Hepatocyte (in vitro differentiated cells): ENCODE measurements at regions not wholly inside any gene's neighbourhood (a gene's known extent, or its start where the extent isn't known, plus 50 kb on each side); places are given as distances from the start of the nearest gene placed in this dataset.

Experiments used
- DNase-seq: peaks from one replicate; pipeline ENCODE4 v3.0.0-alpha.2; 2016; ENCODE audit warnings: low spot score
- H2AFZ ChIP-seq: fragments of 200-600 bp; sonication (generic); 2 replicates; pipeline ENCODE4 v1.6.0; 2016; ENCODE audit warnings: antibody characterized with exemption, mild to moderate bottlenecking
- H3K27ac ChIP-seq: fragments of 200-600 bp; sonication (generic); 2 replicates; pipeline ENCODE4 v1.5.1; 2016; ENCODE audit warnings: mild to moderate bottlenecking
- H3K27me3 ChIP-seq: fragments of 200-600 bp; sonication (generic); 2 replicates; pipeline ENCODE4 v1.6.1; 2016
- H3K36me3 ChIP-seq: fragments of 200-600 bp; sonication (generic); replicated peaks from 2 replicates; pipeline ENCODE4 v1.5.1; 2016; ENCODE audit warnings: low read depth; ENCODE audit not compliant: insufficient read depth
- H3K4me1 ChIP-seq: fragments of 200-600 bp; sonication (generic); 2 replicates; pipeline ENCODE4 v1.5.1; 2016; ENCODE audit warnings: mild to moderate bottlenecking, moderate library complexity; ENCODE audit not compliant: insufficient read depth
- H3K4me2 ChIP-seq: fragments of 200-600 bp; sonication (generic); 2 replicates; pipeline ENCODE4 v1.6.0; 2016
- H3K4me3 ChIP-seq: fragments of 200-600 bp; sonication (generic); 2 replicates; pipeline ENCODE4 v1.5.1; 2016; ENCODE audit warnings: mild to moderate bottlenecking
- H3K79me2 ChIP-seq: fragments of 200-600 bp; sonication (generic); 2 replicates; pipeline ENCODE4 v1.6.0; 2017; ENCODE audit warnings: mild to moderate bottlenecking
- H3K9me2 ChIP-seq: fragments of 200-600 bp; sonication (generic); replicated peaks from 2 replicates; pipeline ENCODE4 v1.6.0; 2017; ENCODE audit warnings: mild to moderate bottlenecking; ENCODE audit not compliant: insufficient read depth
- H3K9me3 ChIP-seq: fragments of 200-600 bp; sonication (generic); 2 replicates; pipeline ENCODE4 v1.5.1; 2016; ENCODE audit warnings: low read depth, mild to moderate bottlenecking
- H4K20me1 ChIP-seq: fragments of 200-600 bp; sonication (generic); 2 replicates; pipeline ENCODE4 v1.6.0; 2016; ENCODE audit warnings: mild to moderate bottlenecking; ENCODE audit not compliant: insufficient read depth, poor library complexity, severe bottlenecking
- EZH2 ChIP-seq: fragments of 200-600 bp; sonication (generic); IDR thresholded peaks from 2 replicates; pipeline ENCODE4 v1.6.1; 2016; ENCODE audit warnings: antibody characterized with exemption, mild to moderate bottlenecking, borderline replicate concordance
- EZH2phosphoT487 ChIP-seq: fragments of 200-600 bp; sonication (generic); IDR thresholded peaks from one replicate; pipeline ENCODE4 v1.6.1; 2018; ENCODE audit warnings: antibody characterized with exemption, mild to moderate bottlenecking, low read depth, moderate library complexity; ENCODE audit not compliant: unreplicated experiment, severe bottlenecking
- WGBS: methylation state at CpG from one replicate; pipeline ENCODE4 v1.1.6; 2016; ENCODE audit warnings: low lambda C conversion rate; ENCODE audit errors: missing lambda C conversion rate; 5-methylcytosine and 5-hydroxymethylcytosine counted together
- TF ChIP-seq, protein P1 (sequence below): fragments of 200-600 bp; sonication (generic); IDR thresholded peaks from 2 replicates; pipeline ENCODE4 v1.5.1; 2016; ENCODE audit warnings: antibody characterized with exemption, mild to moderate bottlenecking; ENCODE audit not compliant: poor library complexity

DNA sequence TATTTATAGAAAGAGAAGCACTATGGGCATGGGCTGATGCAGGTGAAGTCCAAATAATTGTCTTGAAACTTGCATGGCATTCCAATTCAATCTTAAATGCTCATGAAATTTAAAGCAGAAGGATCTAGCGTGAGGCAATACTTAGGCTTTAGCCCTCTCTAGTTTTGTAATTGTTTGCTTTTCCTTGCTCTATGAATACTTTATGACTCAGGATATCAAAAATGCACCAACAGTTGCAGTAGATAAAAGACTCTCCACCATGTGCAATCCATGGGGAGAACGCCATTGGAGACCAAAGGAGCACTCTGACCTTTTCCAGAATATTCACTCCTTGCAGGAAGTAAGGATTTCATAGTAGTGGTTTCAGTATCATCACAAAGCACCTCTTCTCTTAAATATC, 436.4 kb downstream of the LRRIQ3 start:
- H3K4me2 ChIP-seq: no peak overlapping the region

DNA sequence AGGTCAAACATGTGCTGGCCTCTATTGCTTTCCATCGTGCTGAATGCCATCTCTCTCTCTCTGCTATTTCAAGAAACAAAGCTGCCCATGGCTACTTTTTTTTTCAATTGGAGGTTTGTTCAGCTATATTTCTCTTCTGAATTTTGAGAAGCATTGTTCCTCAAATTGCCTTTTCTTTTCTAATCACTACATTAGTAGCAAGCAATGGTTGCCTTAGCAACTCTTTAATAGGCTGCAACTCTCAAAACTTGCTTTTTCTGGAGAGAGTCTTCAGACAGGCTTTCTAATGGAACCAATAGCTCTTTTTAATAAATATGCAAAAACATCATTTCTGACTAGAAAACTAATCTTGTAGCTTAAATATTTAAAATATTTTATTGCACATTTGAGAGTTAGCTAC, 439.0 kb downstream of the LRRIQ3 start:
- Histone ChIP-seq H3K27me3 (no peaks in the 10 kb centered on the region), H2AFZ (no peak overlapping the region), H3K9me2 (no peaks in the 10 kb centered on the region), H3K4me2 (no peak overlapping the region), H3K9me3 (no peaks in the 10 kb centered on the region), H3K36me3 (no peaks in the 10 kb centered on the region), H3K4me3 (no peak overlapping the region), H3K27ac (no peak overlapping the region), H4K20me1 (no peaks in the 10 kb centered on the region), H3K4me1 (no peaks in the 10 kb centered on the region), H3K79me2 (no peaks in the 10 kb centered on the region)
- TF ChIP-seq EZH2: no peak
- TF ChIP-seq EZH2phosphoT487: no peak
- TF ChIP-seq, protein P1, sequence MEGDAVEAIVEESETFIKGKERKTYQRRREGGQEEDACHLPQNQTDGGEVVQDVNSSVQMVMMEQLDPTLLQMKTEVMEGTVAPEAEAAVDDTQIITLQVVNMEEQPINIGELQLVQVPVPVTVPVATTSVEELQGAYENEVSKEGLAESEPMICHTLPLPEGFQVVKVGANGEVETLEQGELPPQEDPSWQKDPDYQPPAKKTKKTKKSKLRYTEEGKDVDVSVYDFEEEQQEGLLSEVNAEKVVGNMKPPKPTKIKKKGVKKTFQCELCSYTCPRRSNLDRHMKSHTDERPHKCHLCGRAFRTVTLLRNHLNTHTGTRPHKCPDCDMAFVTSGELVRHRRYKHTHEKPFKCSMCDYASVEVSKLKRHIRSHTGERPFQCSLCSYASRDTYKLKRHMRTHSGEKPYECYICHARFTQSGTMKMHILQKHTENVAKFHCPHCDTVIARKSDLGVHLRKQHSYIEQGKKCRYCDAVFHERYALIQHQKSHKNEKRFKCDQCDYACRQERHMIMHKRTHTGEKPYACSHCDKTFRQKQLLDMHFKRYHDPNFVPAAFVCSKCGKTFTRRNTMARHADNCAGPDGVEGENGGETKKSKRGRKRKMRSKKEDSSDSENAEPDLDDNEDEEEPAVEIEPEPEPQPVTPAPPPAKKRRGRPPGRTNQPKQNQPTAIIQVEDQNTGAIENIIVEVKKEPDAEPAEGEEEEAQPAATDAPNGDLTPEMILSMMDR: no peak
- 86% methylated on average over 1 of the region's 1 CpG for WGBS
- DNase-seq: no peak

More for the DNA sequence above, 436.4 kb downstream of the LRRIQ3 start:
- no peaks in the 10 kb centered on the region for H3K9me2 ChIP-seq
- no peaks in the 10 kb centered on the region for H3K79me2 ChIP-seq
- WGBS: 94% methylated on average over 2 of the region's 2 CpGs
- no peaks in the 10 kb centered on the region for H3K4me1 ChIP-seq
- DNase-seq: no peak
- H3K36me3 ChIP-seq: no peaks in the 10 kb centered on the region
- H3K27ac ChIP-seq: no peak overlapping the region
- H2AFZ ChIP-seq: no peak overlapping the region
- H3K4me3 ChIP-seq: no peak overlapping the region
- H3K9me3 ChIP-seq: no peaks in the 10 kb centered on the region
- no peaks in the 10 kb centered on the region for H4K20me1 ChIP-seq
- H3K27me3 ChIP-seq: no peaks in the 10 kb centered on the region
- no peak for TF ChIP-seq EZH2phosphoT487
- TF ChIP-seq EZH2: no peak
- TF ChIP-seq, protein P1: no peak

DNA sequence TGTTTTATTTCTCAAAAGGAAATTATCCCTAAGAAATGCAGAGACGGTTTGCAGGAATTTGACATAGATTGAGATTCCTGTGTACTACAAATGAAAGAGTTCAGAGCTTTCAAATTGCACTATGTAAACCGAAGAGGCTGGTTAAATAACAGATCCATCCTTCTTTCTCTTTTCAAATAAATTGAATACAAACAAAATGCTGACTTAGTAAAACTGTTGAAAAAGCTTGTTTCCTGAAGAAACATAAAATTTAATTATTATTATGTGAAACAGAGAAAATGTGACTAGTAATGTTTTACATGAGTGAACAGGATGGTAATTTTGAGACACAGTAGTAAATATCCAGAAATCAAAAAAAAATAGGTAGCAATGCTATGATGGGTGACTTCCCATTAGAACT, 441.2 kb downstream of the LRRIQ3 start:
- Histone ChIP-seq H3K36me3 (no peaks in the 10 kb centered on the region), H4K20me1 (no peaks in the 10 kb centered on the region), H3K4me3 (no peak overlapping the region), H3K9me3 (no peaks in the 10 kb centered on the region), H3K79me2 (no peaks in the 10 kb centered on the region), H3K4me2 (no peak overlapping the region), H3K9me2 (no peaks in the 10 kb centered on the region), H3K4me1 (no peaks in the 10 kb centered on the region), H3K27ac (no peak overlapping the region), H2AFZ (no peak overlapping the region), H3K27me3 (no peaks in the 10 kb centered on the region)
- no peak for DNase-seq
- 86% methylated on average over 2 of the region's 2 CpGs for WGBS
- TF ChIP-seq, protein P1: no peak
- TF ChIP-seq EZH2phosphoT487 (no peak), EZH2 (no peak)

DNA sequence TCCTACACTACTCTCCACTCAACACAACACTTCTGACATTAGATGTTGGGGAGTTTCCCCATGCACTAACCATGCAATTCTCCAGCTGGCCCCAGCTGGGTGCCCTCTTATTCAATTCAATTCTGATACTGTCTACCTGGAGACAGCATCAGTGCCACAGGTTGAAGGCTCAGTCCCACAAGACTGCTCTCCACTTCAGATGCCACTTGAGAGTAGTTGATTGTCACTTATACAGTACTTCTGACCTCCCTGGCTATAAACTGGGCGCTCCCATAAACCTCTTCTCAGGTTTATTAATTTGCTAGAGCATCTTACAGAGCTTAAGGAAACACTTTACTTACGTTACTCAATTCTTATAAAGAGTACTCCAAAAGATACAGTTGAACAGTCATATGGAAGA, 442.3 kb downstream of the LRRIQ3 start:
- Histone ChIP-seq H3K27me3 (no peaks in the 10 kb centered on the region), H3K9me3 (no peaks in the 10 kb centered on the region), H3K27ac (no peak overlapping the region), H2AFZ (no peak overlapping the region), H3K4me2 (no peak overlapping the region), H4K20me1 (no peaks in the 10 kb centered on the region), H3K79me2 (no peaks in the 10 kb centered on the region), H3K36me3 (no peaks in the 10 kb centered on the region), H3K4me3 (no peak overlapping the region), H3K4me1 (no peaks in the 10 kb centered on the region), H3K9me2 (no peaks in the 10 kb centered on the region)
- DNase-seq: no peak
- 83% methylated on average over 2 of the region's 2 CpGs for WGBS
- TF ChIP-seq, protein P1: no peak
- TF ChIP-seq EZH2phosphoT487: no peak
- TF ChIP-seq EZH2: no peak
